NCI-H1048 (cell line): ENCODE measurements at regions not wholly inside any gene's neighbourhood (a gene's known extent, or its start where the extent isn't known, plus 50 kb on each side); places are given as distances from the start of the nearest gene placed in this dataset.
"Not testable (repeated sequence)": the region's sequence is repeated elsewhere in the genome, so short reads cannot be mapped to it uniquely, and the experiment has no call there.

Source experiments
- DNase-seq: peaks from one replicate; lab custom pipeline; 2025; lab: John Stamatoyannopoulos, UW

GRCh38 chr5:124872086-124872485 lies 125.6 kb upstream of the ZNF608 start:
- DNase-seq: no peak

- no peak for DNase-seq
These were observed 126.2 kb upstream of the ZNF608 start for GRCh38 chr5:124872615-124873014.

GRCh38 chr5:124873188-124873587 lies 126.7 kb upstream of the ZNF608 start:
- no peak for DNase-seq

- no peak for DNase-seq
These were observed 127.3 kb upstream of the ZNF608 start for GRCh38 chr5:124873713-124874112.

- DNase-seq: no peak
These were observed 130.1 kb upstream of the ZNF608 start for GRCh38 chr5:124876566-124876965.

- no peak for DNase-seq
These were observed 130.5 kb upstream of the ZNF608 start for GRCh38 chr5:124876983-124877382.

- no peak for DNase-seq
These were observed 131.2 kb upstream of the ZNF608 start for GRCh38 chr5:124877501-124878146.

- no peak for DNase-seq
These were observed 132.3 kb upstream of the ZNF608 start for GRCh38 chr5:124878583-124879342.

- no peak for DNase-seq
These were observed 134.7 kb upstream of the ZNF608 start for GRCh38 chr5:124880903-124881697.

- DNase-seq: no peak
These were observed 137.2 kb upstream of the ZNF608 start for GRCh38 chr5:124883681-124884080.

- DNase-seq: no peak
These were observed 137.7 kb upstream of the ZNF608 start for GRCh38 chr5:124884114-124884513.

GRCh38 chr5:124885490-124885889 lies 139.1 kb upstream of the ZNF608 start:
- DNase-seq: no peak

- DNase-seq: no peak
These were observed 140.8 kb upstream of the ZNF608 start for GRCh38 chr5:124887223-124887622.

GRCh38 chr5:124888050-124888506 lies 141.6 kb upstream of the ZNF608 start:
- no peak for DNase-seq

- no peak for DNase-seq
These were observed 142.4 kb upstream of the ZNF608 start for GRCh38 chr5:124888622-124889485.

- DNase-seq: no peak
These were observed 143.0 kb upstream of the ZNF608 start for GRCh38 chr5:124889486-124889825.

GRCh38 chr5:124889850-124890249 lies 143.4 kb upstream of the ZNF608 start:
- no peak for DNase-seq

- not testable (repeated sequence) for DNase-seq
These were observed 144.0 kb upstream of the ZNF608 start for GRCh38 chr5:124890442-124890841.

- no peak for DNase-seq
These were observed 144.7 kb upstream of the ZNF608 start for GRCh38 chr5:124891179-124891578.

GRCh38 chr5:124892185-124892848 lies 145.9 kb upstream of the ZNF608 start:
- no peak for DNase-seq

GRCh38 chr5:124894541-124894940 lies 148.1 kb upstream of the ZNF608 start:
- DNase-seq: no peak
